COLO829 (cell line): ENCODE measurements at regions not wholly inside any gene's neighbourhood (a gene's known extent, or its start where the extent isn't known, plus 50 kb on each side); places are given as distances from the start of the nearest gene placed in this dataset.
A peak's percentile ranks its signal among the peaks of the same experiment; 100 is the strongest.

Experiments
- DNase-seq: peaks from one replicate; pipeline ENCODE4 v3.0.0; 2012; ENCODE audit warnings: low spot score

DNA sequence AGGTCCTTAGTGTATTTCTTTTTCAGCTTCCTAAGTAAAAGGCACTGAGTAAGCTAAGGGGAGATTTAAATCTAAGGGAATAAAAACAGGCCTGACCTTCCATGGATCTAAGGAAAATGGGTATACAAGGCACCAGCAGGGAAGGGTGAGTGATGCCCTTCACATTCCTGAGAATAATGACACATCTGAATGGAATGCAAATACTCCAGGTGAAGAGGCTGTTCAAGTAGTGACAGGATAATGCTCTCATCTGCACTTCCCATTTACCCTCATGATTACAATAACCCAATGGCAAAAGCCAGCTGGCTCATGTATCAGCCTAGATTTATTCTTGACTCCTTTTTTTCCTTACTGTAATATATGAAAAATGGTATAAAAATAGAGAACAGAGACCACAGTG, 216.2 kb upstream of the ACTBL2 start:
- no peak for DNase-seq

GRCh38 chr5:57698086-57698485, 215.5 kb upstream of the ACTBL2 start:
- DNase-seq: no peak

GRCh38 chr5:57696825-57697570, 214.4 kb upstream of the ACTBL2 start:
- no peak for DNase-seq

DNA sequence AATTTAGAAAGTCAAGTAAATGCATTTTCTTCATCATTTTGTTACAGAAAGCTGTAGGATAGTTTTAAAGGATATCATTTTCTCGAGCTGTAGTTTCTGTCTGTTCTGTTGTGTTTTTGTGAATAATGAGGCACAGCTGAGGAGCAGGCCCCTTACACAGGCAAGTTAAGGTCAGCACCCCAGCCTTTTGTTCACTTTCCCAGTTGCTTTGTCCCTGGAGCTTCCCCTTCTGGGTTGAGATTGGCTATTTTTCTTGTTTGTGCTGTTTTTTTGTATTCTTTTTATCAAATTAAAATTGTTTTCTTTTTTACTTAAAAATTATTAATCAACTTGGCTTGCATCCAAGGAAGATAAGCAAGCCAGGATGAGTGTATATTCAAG, 213.8 kb upstream of the ACTBL2 start:
- DNase-seq: no peak

DNA sequence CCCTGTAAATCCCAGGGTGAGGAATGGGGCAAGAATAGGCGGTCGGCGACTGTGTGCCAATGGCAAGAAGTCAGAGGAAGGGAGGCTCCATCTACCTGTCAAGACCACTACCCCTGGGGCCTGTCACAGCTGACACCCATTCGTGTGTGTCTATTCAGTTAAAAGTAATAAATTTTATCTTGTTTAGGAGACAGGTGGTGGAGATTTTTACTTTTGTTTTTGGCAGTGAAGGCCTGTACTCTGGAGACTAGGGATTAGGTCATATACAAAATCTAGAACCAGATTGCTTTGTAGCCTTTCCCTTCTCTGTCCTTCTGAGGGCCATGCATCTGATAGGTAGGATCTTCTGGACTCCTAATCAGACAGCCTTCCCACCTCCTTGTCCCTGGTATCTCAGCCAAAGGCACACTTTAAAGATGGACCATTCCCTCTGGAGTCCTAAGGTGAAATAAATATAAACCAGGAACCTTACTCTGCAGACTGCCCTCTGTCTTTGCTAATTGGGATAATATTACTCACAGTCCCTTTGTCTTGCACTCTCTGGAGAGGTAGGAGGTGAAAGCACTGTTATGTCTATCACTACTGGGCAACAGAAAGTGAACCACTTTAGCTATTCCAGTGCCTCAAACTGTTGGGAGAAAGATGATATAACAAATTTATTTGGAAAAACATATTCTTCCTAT, 213.2 kb upstream of the ACTBL2 start:
- no peak for DNase-seq

DNA sequence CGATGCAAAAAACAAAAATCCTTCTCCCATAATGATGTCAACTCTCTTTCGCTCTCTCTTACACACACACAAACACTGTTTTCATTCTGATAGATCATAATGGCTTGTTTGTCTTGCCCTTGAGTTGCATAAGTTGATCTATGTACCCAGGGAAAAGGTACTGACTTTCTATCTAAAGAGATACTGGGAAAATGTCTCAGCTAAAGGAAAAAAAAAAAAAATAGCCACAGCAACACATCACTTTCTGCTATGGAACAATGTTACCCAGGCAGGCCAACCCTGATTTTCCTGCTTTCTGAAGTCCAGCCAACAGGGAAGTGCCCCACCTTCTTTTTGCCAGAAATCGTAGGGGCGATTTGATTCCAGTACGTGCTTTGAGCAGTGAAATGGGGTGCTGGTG, 212.6 kb upstream of the ACTBL2 start:
- DNase-seq: peak; percentile 25

DNA sequence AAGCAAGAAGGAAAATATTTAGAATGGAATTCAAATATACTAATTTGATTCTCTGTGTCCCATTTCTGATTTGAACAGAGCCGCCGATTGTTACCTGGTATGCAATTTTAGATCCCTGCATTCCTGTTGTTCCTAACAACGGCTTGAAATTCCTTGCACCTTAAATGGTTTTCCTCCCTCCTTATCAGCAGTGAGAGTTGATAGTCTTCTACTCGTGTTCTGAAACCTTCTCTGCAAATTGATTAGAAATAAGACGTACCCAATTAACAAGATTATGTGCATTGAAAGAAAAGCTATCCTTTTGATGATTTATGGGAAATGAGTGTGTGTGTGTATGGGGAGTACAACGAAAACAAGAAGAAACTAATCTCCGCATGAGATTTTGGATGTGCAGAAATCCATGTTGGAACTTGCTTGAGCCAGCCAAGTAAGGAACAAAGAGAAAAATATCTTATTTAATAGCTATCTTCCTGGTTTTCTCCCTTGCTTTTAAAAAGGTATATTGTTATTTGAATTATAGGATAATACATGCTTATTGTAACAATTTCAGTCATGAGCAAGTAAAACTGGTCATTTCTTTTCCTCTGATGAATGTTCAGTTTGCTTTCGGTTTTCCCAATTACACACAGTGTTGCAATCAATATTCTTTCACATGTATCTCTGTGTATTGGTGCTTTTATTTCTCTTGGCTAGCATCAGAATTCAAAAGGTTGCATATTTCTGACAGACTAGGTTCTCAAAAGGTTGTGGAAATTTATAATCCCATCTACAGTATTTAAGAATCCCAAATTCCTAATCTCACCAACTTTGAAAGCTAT, 211.1 kb upstream of the ACTBL2 start:
- DNase-seq: no peak

- peak; percentile 82 for DNase-seq
These were observed 210.2 kb upstream of the ACTBL2 start for GRCh38 chr5:57692582-57693487.

DNA sequence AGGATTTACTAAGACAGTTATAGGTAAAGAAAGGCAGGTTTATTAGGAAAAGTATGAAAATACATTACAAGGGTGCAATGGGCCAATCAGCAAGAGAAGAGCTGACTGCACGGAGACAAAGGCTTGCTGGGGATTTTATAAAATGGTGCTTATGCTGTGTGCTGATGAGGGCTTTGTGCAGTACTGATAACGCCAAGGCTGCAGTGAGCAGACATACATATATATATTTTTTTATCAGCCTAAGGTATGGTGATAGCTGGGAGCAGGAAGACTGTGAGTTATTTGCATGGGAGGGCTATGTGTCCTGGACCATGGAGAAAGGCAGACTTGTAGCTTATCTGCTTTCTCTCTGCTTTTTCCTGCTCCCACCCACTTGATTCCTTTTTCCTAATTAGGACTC, 208.1 kb upstream of the ACTBL2 start:
- DNase-seq: no peak

DNA sequence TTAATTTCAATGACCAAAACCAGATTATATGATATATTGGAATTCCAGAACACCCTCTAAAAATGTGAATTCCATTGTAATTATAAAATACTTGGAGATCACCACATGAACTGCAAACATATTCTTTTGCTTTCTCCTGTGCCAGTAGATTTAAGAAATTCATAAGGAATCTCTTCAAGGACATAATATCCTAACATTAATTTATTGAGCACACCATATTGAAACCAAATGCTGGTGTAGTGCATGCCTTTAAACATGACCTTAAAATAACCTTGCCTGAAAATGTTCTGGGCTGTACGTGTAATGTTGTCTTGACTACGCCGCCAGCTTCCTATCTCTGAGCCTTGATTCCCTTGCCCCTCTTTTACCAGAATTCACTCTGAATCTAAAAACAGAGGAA, 205.0 kb upstream of the ACTBL2 start:
- no peak for DNase-seq

DNA sequence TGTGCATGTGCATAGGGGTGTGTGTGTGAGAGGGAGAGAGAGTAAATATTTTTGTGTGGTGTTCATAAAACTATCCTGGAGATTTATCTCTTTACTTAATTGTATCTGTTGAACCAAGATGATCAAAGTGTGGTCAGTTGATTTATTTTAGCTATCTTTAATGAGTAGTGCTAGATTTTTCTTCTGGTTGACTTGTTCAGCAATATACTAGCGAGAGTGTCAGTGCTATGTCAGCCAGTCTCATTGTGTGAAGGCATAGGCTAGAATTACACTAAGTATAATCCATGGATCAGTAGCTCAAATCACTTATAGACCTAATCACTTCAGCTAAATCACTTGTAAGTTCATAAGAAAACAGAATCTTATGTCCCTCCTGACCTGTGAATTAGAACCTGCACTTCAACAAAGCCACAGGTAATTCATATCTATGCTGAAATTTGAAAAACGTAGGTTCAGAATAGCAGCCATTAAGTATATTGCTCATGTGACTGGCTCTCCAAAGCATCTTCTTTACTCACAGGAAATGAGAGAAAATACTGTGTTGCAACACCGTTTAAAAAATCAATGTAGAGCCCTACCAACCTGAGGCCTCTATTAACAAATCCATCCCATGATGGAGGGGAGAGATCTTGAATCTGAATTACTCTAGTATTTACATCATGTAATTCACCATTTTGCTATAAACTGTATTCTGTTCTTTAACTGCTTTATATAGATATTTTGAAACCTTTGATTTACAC, 203.1 kb upstream of the ACTBL2 start:
- no peak for DNase-seq

DNA sequence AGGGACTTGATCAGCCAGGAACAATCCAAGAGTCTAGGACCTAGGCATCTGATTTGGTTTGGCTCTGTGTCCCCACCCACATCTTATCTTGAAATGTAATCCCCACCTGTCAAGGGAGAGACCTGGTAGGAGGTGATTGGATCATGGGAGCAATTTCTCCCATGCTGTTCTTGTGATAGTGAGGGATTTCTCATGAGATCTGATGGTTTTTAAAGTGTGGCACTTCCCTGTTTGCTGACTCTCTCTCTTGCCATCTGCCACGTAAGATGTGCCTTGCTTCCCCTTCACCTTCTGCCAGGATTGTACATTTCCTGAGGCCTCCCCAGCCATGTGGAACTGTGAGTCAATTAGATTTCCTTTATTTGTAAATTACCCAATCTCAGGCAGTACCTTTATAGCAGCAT, 201.7 kb upstream of the ACTBL2 start:
- DNase-seq: no peak

GRCh38 chr5:57683036-57683630, 200.5 kb upstream of the ACTBL2 start:
- no peak for DNase-seq

- DNase-seq: no peak
These were observed 199.3 kb upstream of the ACTBL2 start for GRCh38 chr5:57681942-57682341.

DNA sequence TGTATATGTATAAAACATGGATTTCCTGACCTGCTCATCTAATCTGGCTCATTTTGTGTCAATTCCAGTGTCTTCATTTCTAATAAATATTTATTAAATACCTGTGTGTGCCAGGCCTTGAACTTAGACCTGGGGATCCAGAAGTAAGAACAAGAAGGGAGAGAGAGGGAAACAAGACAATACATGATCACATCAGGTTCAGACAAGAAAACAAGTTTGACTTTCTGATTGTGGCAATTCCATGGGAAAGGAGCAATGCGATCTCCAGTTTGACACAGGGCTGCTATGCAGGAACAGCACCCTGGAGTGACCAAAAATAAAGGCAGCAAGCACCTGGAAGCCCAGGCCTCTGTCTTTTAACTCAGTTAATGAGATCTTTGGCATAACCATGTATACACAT, 198.1 kb upstream of the ACTBL2 start:
- no peak for DNase-seq

DNA sequence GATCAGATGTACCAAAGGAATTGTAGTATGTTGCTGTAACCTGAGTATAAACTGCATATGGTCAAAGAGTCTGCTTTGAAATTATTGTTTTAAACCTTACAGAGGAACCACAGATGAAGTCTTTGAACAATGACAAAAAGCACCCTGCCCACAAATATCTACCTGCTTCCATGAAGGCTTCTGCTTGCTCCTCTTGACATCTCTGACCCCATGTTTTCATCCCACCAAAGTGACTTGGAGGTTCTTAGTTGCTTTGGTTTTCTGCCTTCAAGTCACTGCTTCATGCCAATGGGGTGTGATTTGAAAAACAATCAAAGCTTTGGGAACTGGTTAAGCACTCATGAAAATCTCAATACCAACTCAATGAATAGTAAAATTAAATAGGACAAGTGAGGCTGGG, 194.6 kb upstream of the ACTBL2 start:
- no peak for DNase-seq

GRCh38 chr5:57676222-57677098, 193.8 kb upstream of the ACTBL2 start:
- no peak for DNase-seq

GRCh38 chr5:57675236-57675635, 192.6 kb upstream of the ACTBL2 start:
- DNase-seq: no peak

DNA sequence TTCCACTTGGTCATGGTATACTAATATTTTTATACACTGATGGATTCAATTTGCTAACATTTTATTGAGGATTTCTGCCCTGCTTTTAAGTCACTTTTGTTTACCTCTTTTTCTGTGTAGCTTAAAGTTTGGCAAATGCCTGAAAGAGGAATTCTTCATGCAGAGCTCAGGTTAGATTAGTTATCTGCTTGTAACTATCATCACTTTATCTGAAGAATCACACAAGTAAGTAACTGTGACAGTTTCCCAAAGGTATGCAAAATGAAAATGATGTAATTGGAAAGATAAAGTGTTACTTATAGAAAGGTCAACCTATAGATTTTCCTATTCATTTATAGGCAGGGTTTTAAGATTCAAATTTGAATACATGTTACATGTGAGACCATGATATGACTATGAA, 188.8 kb upstream of the ACTBL2 start:
- no peak for DNase-seq

- DNase-seq: no peak
These were observed 184.0 kb upstream of the ACTBL2 start for GRCh38 chr5:57666582-57666981.
